Duodenal mucosa (tissue), 2 donors: ENCODE measurements at regions not wholly inside any gene's neighbourhood (a gene's known extent, or its start where the extent isn't known, plus 50 kb on each side); places are given as distances from the start of the nearest gene placed in this dataset.

Experiments used
- H3K27ac ChIP-seq: one replicate; pipeline ENCODE4 v1.7.0; 2013; ENCODE audit warnings: low read depth, low read length
- H3K27me3 ChIP-seq, 2 donors: one replicate each; pipeline ENCODE4 v1.7.0; 2013; ENCODE audit warnings: low read length in 2 of 2, control low read depth in 1 of 2; ENCODE audit not compliant: insufficient read depth in 2 of 2, control insufficient read depth in 1 of 2
- H3K36me3 ChIP-seq, 2 donors: one replicate each; pipeline ENCODE4 v1.7.0; 2013; ENCODE audit warnings: low read length in 2 of 2, control low read depth in 1 of 2; ENCODE audit not compliant: insufficient read depth in 2 of 2, control insufficient read depth in 1 of 2
- H3K4me1 ChIP-seq, 2 donors: one replicate each; pipeline ENCODE4 v1.7.0; 2013; ENCODE audit warnings: low read length in 2 of 2, control low read depth in 1 of 2; ENCODE audit not compliant: insufficient read depth in 2 of 2, control insufficient read depth in 1 of 2
- H3K4me3 ChIP-seq, 2 donors: one replicate each; pipeline ENCODE4 v1.7.0; 2013; ENCODE audit warnings: low read length in 2 of 2, low read depth in 1 of 2
- H3K9ac ChIP-seq, 2 donors: one replicate each; pipeline ENCODE4 v1.7.0; 2013; ENCODE audit warnings: low read length in 2 of 2, low read depth in 1 of 2
- H3K9me3 ChIP-seq, 2 donors: one replicate each; pipeline ENCODE4 v1.7.0; 2013; ENCODE audit warnings: low read length in 2 of 2, control low read depth in 1 of 2; ENCODE audit not compliant: control insufficient read depth in 1 of 2

- H3K36me3 ChIP-seq = no peaks in the 10 kb centered on the region
- H3K9ac ChIP-seq = no peak overlapping the region
These were observed 97.9 kb upstream of the SERBP1 start for GRCh38 chr1:67528141-67528540.

GRCh38 chr1:67530071-67530470, 99.9 kb upstream of the SERBP1 start:
- peaks cover 5 to 6% of the 10 kb centered on the region in 2 donors for H3K4me1 ChIP-seq

More at GRCh38 chr1:67528141-67528540, 97.9 kb upstream of the SERBP1 start:
- Histone ChIP-seq H3K4me1 (no peaks in the 10 kb centered on the region), H3K27ac (no peak overlapping the region), H3K9me3 (no peaks in the 10 kb centered on the region), H3K4me3 (no peak overlapping the region), H3K27me3 (no peaks in the 10 kb centered on the region)

DNA sequence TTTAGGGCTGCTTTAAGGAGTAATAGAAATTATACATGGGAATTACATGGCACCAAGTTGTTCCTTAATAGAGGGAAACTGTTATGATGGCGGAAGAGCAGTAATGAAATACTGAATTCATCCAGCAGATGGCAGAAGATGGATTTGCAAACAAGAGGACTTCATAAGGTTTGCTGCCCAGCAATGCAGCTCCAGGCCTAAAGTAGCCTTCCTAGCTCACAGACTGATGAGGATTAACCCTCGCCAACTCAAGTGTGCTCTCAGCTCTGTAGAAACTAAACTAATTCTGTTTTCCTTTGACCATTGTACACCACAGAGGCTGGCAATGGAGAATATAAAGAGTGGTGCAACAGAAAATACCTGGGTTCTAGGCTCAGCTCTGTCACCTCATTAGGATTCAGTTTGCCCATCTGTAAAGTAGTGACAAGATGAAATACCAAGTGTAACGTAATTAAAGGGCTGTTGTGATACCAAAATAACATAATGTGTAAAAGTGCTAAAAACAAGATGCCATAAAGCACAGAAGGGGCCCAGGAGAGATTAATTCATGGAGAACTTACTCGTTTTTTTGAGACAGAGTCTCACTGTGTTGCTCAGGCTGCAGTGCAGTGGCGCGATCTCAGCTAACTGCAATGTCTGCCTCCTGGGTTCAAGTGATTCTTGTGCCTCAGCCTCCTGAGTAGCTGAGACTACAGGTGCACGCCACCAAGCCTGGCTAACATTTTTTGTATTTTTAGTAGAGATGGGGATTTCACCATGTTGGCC, 102.4 kb upstream of the SERBP1 start:
- Histone ChIP-seq H3K4me3 (no peak overlapping the region), H3K9ac (no peak overlapping the region), H3K27me3 (no peaks in the 10 kb centered on the region), H3K9me3 (no peaks in the 10 kb centered on the region), H3K4me1 (peaks cover 11 to 14% of the 10 kb centered on the region in 2 donors), H3K27ac (no peak overlapping the region), H3K36me3 (no peaks in the 10 kb centered on the region)

More at GRCh38 chr1:67530071-67530470, 99.9 kb upstream of the SERBP1 start:
- Histone ChIP-seq H3K4me3 (no peak overlapping the region), H3K27ac (no peak overlapping the region), H3K9ac (no peak overlapping the region), H3K9me3 (no peaks in the 10 kb centered on the region), H3K36me3 (no peaks in the 10 kb centered on the region), H3K27me3 (no peaks in the 10 kb centered on the region)

GRCh38 chr1:67534627-67535065, 104.4 kb upstream of the SERBP1 start:
- Histone ChIP-seq H3K4me1 (peaks cover 17 to 21% of the 10 kb centered on the region in 2 donors), H3K27ac (no peak overlapping the region), H3K27me3 (no peaks in the 10 kb centered on the region), H3K9ac (no peak overlapping the region), H3K36me3 (no peaks in the 10 kb centered on the region), H3K9me3 (no peaks in the 10 kb centered on the region), H3K4me3 (no peak overlapping the region)

DNA sequence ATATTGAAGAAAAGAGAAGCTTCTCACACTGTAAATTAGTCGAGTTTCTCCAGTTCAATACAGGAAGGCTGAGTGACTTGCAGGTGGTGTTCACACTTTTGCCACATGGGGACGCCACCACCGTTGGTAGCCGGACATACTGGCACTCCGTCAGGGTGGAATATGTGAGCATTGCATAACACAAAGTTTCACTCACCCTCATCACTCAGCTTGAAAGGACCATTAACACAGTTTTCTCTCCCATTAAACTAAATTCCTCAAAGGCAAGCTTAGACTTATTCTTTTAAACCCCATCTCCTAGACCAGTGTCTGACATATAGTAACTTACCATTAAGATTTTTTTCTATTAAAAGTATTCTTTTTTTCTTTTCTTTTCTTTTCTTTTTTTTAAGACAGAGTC, 105.3 kb upstream of the SERBP1 start:
- H3K9me3 ChIP-seq = no peaks in the 10 kb centered on the region
- H3K4me3 ChIP-seq = no peak overlapping the region
- no peaks in the 10 kb centered on the region for H3K27me3 ChIP-seq
- H3K9ac ChIP-seq = no peak overlapping the region
- H3K36me3 ChIP-seq = no peaks in the 10 kb centered on the region
- H3K27ac ChIP-seq = no peak overlapping the region
- H3K4me1 ChIP-seq = peaks cover 26 to 28% of the 10 kb centered on the region in 2 donors

DNA sequence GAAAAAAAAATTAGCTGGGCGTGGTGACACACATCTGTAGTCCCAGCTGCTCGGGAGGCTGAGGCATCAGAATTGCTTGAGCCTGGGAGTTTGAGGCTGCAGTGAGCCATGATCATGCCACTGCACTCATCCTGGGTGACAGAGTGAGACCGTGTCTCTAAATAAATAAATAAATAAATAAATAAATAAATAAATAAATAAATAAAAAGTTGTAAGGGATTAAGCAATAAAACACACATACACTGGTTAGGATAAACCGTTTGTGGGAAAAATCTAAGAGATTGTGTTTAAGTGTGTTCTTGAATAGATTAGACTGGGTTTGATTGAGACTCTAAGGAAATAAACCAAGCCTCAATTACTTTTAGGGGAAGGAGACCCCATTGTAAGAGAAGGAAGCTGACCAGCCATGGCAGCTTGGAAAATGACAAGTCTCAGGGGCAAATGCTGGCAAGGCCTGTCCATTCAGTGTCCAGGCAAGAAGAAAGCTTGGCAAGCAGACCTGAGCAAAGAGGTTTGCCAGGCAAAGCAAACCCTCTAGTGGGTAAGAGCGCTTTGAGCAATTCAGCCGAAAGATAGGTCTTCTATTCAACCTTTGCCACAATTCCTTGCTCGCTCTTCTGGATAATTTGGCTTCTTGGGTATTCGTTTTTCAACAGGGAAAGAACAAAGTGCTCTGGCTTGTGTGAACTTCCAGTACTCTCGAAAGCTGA, 106.9 kb upstream of the SERBP1 start:
- Histone ChIP-seq H3K4me1 (peaks cover 32 to 34% of the 10 kb centered on the region in 2 donors), H3K36me3 (no peaks in the 10 kb centered on the region), H3K9ac (no peak overlapping the region), H3K9me3 (no peaks in the 10 kb centered on the region), H3K27ac (no peak overlapping the region), H3K27me3 (no peaks in the 10 kb centered on the region), H3K4me3 (no peak overlapping the region)

DNA sequence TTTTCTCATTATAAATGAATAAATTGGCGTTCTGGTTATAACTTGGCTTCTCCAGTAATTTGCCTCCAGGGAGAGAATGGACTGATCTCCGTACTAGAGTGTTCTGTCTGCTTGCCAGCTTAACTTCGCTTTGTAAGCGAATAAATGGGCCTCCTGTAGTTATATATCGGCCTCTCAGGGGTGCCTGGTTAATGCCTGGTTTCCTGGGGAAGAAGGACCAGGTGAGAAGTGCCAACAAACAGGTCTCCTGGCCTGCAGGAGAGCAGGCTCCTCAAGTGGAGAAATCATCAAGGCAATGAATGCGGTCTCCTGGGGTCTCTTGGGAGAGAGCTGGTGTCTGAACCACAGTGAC, 107.4 kb upstream of the SERBP1 start:
- no peaks in the 10 kb centered on the region for H3K27me3 ChIP-seq
- peak overlapping the region; percentile 46 for H3K27ac ChIP-seq
- no peaks in the 10 kb centered on the region for H3K9me3 ChIP-seq
- no peak overlapping the region for H3K9ac ChIP-seq
- H3K4me3 ChIP-seq = no peak overlapping the region
- no peaks in the 10 kb centered on the region for H3K36me3 ChIP-seq
- H3K4me1 ChIP-seq = peaks cover 32 to 34% of the 10 kb centered on the region in 2 donors

GRCh38 chr1:67540025-67540732, 110.0 kb upstream of the SERBP1 start:
- H3K27ac ChIP-seq = peak overlapping the region; percentile 26
- H3K36me3 ChIP-seq = no peaks in the 10 kb centered on the region
- no peaks in the 10 kb centered on the region for H3K9me3 ChIP-seq
- no peak overlapping the region for H3K4me3 ChIP-seq
- H3K27me3 ChIP-seq = no peaks in the 10 kb centered on the region
- peaks cover 25 to 28% of the 10 kb centered on the region in 2 donors for H3K4me1 ChIP-seq
- peak overlapping the region in 1 of 2 donors; percentile 18 for H3K9ac ChIP-seq

- Histone ChIP-seq H3K9ac (peak overlapping the region in 1 of 2 donors; percentile 18), H3K36me3 (no peaks in the 10 kb centered on the region), H3K9me3 (no peaks in the 10 kb centered on the region), H3K4me3 (no peak overlapping the region), H3K27me3 (no peaks in the 10 kb centered on the region), H3K4me1 (peaks cover 24% of the 10 kb centered on the region in 2 donors), H3K27ac (no peak overlapping the region)
These were observed 110.5 kb upstream of the SERBP1 start for GRCh38 chr1:67540733-67541125.

GRCh38 chr1:67542747-67543146, 112.5 kb upstream of the SERBP1 start:
- no peak overlapping the region for H3K9ac ChIP-seq

More at GRCh38 chr1:67542747-67543146, 112.5 kb upstream of the SERBP1 start:
- Histone ChIP-seq H3K4me3 (no peak overlapping the region), H3K4me1 (peaks cover 19 to 20% of the 10 kb centered on the region in 2 donors), H3K9me3 (no peaks in the 10 kb centered on the region), H3K27me3 (no peaks in the 10 kb centered on the region), H3K27ac (no peak overlapping the region), H3K36me3 (no peaks in the 10 kb centered on the region)
